ENCODE measurements at regions not wholly inside any gene's neighbourhood (a gene's known extent, or its start where the extent isn't known, plus 50 kb on each side); places are given as distances from the start of the nearest gene placed in this dataset.
"Not testable (repeated sequence)": the region's sequence is repeated elsewhere in the genome, so short reads cannot be mapped to it uniquely, and the experiment has no call there.

- DNase-seq, result not testable (repeated sequence)
These were observed 403.8 kb downstream of the TBC1D32 start for GRCh38 chr6:120930500-120930899.

GRCh38 chr6:120924214-120924613 lies 410.1 kb downstream of the TBC1D32 start:
- DNase-seq, result no peak

GRCh38 chr6:120918137-120918536 lies 416.1 kb downstream of the TBC1D32 start:
- no peak for DNase-seq

GRCh38 chr6:120916844-120917243 lies 417.4 kb downstream of the TBC1D32 start:
- DNase-seq, result no peak

- DNase-seq, result no peak
These were observed 420.8 kb downstream of the TBC1D32 start for GRCh38 chr6:120913486-120913885.

- DNase-seq, result no peak
These were observed 425.5 kb downstream of the TBC1D32 start for GRCh38 chr6:120908767-120909166.

DNA sequence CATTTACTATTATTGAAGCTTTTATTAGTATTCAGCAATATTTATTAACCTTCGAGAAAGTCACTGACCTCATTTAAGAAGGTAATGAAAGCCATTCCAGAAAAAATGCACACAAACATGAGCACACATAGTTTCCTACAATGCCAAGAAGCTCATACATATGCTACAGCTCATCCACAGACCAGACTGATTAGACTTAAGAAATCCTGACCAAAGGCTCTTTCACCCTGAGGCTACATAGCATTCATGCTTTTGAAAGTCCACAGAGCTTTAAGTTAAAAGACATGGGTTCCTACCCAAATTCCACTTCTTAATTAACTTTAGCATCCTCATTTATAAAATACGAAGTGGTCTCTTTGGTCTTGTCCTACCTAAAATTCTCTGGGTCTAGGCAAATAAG lies 430.4 kb downstream of the TBC1D32 start:
- no peak for DNase-seq

GRCh38 chr6:120899932-120900331 lies 434.3 kb downstream of the TBC1D32 start:
- DNase-seq, result no peak

- no peak for DNase-seq
These were observed 440.2 kb downstream of the TBC1D32 start for GRCh38 chr6:120894077-120894476.

- DNase-seq, result no peak
These were observed 457.3 kb downstream of the TBC1D32 start for GRCh38 chr6:120876931-120877330.

DNA sequence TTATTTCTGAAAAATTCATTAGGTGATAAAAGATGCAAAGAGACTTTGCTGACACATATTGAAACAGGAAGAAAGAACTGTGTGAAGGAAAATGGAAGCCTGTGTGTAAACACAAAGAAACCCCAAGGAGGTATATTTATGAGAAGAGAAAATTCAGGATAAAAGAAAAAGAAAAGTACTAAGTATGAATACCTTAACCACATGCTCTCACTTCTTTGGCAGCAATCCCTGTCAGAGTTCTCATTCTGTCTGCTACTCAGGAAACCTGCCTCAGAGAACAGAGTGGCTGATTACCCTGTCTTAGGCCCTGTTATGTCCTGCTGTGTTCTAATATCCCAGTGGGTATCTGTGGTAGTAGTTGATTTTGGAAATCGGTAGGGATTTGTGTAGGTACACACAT lies 457.9 kb downstream of the TBC1D32 start:
- no peak for DNase-seq

DNA sequence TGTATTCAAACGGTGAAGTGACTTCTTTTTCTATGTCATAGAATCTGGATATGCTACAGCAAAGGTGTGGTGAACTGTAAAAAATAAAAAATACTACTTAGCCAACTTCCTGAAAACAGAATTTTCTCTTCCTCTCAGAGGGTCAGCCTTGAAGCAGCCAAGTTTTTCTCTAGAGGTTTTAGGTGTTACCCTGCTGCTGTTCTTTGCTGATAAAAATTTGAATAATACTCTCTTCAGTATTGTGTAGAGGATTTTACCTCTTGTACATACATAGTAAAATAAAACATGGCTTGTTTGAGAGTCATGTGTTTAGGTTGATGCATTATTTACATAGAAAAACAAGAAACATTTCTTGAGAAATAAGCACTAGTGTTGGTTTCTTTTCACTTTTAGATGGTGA lies 458.4 kb downstream of the TBC1D32 start:
- DNase-seq, result no peak

DNA sequence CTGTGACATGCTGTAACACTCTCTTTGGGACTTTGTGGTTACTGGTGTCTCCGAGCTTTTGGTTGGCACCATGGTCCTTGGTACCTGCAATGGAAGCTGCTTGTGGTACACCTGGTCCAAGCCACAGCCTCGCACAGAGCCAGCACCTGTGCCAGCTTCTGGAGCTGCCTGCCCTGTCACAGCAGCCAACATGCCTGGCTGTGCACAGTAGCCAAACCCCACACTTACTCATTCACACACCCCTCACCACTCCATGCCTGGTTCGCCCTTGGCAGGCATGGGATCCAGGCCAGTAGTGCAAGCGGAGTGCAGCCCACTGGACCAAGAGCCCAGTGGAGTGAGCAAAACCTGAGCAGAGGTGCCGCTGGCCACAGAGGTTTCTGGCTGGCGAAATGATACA lies 459.9 kb downstream of the TBC1D32 start:
- DNase-seq, result no peak

DNA sequence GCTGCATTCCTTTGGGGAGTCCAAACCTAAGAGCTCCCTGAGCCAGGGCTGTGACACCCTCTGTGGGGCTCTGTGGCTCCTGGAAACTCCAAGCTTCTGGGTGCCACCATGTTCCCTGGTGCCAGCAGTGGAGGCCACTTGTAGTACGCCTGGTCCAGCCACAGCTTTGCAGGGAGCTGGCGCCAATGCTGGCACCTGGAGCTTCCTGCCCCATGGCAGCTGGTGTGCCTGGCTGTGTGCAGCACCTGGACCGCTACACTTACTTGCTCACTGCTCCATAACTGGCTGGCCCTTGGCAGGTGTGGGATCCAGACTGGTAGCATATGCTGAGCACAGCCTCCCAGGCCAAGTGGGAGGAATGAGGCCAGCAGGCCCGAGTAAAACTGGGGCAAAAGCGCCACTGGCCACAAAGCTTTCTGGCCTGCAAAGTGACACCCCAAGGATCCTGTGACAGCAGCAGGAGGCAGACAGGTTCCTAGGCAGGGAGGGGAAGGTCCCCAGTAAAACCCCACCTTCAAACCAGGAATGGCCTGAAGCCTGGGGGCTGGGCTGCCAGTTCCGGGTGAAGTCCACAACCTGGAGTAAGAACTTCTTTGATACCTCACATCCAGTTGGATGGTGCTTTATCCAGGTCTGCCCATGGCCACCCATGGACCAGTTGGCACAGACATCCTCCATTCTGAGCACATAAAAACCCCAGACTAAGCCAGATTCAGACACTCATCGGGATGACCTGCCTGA lies 461.0 kb downstream of the TBC1D32 start:
- no peak for DNase-seq

DNA sequence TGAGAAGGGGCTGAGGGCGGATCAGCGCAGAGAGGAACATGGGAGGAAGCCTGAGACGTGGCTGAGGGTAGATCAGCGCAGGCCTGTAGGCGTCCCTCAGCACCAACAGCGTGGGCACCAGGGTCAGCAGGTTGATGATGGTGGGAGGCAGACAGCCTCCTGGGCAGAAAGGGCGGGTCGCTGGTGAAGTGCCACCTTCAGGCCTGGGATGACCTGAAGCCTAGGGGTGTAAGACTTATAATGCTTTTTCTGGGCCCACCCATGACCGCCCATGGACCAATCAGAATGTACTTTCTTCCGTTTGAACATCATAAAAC lies 462.1 kb downstream of the TBC1D32 start:
- no peak for DNase-seq

DNA sequence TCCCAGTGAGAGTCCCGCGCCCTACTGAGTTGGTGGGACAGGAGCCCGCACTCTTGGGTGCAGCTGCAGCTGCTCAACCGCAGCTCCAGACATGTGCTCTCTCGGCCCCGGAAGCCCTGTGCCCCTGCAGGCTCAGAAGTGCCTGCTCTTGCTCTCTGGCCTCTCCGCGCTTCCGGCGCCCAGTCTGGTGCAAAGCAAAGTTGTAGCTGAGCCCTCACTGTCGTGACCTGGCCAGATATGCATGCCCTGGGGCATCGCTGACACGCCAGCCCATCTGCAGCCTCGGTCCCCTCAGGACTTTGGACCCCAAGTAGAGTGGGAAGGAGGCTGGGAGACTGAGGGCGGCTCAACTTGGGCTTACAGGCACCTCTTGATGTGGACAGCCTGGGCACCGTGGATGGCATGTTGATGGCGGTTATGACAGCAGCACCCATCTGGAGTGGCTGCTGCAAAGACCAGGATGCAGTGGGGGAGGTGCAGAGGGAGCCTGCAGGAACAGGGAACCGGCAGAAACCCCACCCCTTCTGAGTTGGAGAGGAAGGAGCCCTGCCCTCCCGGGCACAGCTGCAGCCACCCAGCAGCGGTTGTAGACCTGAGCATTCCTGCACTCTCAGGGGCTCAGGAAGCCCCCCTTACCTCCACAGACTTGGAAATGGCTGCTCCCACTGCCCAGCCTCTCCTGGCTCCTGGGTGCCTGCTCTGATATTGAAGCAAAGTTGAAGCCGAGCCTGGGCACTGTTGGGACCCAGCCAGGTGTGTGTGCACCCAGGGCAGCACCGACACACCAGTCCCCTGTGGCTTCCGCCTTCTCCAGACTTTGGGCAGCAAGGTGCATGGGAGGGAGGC lies 462.6 kb downstream of the TBC1D32 start:
- no peak for DNase-seq

DNA sequence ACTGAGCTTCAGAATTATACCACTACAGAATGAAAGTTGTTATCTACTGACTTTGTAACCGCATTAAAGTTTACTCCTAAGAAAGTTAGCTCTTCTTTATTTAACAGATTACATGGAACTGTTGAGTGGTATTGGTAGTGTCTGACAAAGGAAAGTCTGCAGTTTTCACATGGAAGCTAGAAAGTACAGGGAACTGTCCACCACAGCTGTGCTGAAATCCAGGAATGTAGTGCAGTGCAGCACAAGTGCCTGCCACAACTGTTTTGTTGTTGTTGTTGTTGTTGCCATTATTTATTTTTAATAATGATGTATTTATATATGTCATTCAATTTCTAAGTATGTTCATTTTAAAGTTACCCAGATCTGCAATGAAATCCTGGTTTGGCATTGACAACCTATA lies 464.9 kb downstream of the TBC1D32 start:
- no peak for DNase-seq

DNA sequence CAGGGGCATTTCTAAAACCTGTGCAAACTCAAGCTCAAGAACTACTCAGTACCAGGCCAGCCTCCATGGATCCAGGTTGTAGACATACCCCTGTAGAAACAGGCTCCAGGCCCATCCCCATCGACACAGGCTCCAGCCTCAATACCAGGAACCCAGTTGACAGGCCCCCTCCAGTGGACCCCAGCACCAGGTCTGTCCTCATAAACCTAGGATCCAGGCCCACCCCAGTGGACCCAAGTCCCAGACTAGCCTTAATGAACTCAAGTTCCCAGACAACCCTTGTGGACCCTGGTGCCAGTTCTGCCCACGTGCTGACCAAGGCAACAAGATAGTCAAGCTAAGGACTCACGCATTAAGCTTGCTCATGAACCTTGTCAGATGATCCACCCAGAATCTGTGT lies 476.9 kb downstream of the TBC1D32 start:
- DNase-seq, result no peak

GRCh38 chr6:120854583-120854982 lies 479.7 kb downstream of the TBC1D32 start:
- no peak for DNase-seq

- no peak for DNase-seq
These were observed 480.8 kb downstream of the TBC1D32 start for GRCh38 chr6:120853489-120853888.

DNA sequence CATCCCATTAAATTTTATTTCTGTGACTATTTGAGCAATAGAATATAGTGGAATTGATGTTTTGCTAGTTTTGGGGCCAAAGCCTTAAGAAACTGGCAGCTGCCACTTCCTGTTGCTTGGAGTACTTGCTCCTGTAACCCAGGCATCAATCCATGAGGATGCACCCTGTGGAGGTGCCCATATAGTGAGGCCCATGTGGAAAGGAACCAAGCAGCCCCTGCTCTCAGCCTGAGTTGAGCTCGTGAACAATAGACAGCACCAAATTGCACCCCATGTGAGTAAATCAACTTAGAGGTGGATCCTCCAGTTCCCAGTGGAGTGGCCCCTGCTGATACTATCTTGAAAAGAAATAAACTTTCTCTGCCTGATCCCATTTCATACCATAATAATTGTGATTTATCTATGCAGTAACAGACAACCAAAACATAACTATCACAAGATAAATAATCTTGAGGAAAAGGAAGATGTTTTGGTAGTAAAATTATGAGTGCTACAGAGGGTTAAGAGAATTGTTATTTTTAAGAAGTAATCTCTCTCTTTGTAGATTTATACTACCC lies 481.9 kb downstream of the TBC1D32 start:
- no peak for DNase-seq

DNA sequence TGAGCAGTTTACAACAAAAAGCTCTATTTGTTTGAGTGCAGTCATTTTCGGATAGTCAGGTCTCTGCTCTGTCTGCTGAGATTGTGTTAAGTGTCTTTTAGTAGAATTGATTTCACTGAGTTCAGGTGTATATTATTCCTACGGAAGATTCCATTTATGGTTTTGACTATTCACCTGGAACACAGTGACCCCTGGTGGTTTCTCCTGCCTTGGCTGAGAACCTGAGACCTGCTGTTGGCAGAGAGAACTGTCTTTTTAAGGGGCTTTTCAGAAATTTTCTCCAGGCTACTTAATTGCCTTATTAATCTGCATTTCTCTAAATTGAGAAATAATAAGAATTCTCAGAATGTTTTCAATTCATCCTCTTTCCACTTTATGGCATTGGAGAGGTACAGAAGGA lies 508.0 kb downstream of the TBC1D32 start:
- no peak for DNase-seq

GRCh38 chr6:120816794-120817193 lies 517.5 kb downstream of the TBC1D32 start:
- DNase-seq, result no peak

GRCh38 chr6:120805276-120805675 lies 529.0 kb downstream of the TBC1D32 start:
- no peak for DNase-seq
